GM20000 (cell line): ENCODE measurements at regions not wholly inside any gene's neighbourhood (a gene's known extent, or its start where the extent isn't known, plus 50 kb on each side); places are given as distances from the start of the nearest gene placed in this dataset.
"Not testable (repeated sequence)": the region's sequence is repeated elsewhere in the genome, so short reads cannot be mapped to it uniquely, and the experiment has no call there.

ENCODE experiments used
- DNase-seq: peaks from one replicate; pipeline ENCODE4 v3.0.0; 2012; ENCODE audit warnings: low spot score
- CTCF ChIP-seq: IDR thresholded peaks from 2 replicates; pipeline ENCODE4 v1.5.1; 2012; ENCODE audit warnings: mild to moderate bottlenecking, control low read depth; ENCODE audit errors: extremely low read depth, missing control alignments

- no peak for DNase-seq
- no peak for TF ChIP-seq CTCF
Observed at GRCh38 chr3:90180543-90180942, 1073.1 kb downstream of the EPHA3 start.

DNA sequence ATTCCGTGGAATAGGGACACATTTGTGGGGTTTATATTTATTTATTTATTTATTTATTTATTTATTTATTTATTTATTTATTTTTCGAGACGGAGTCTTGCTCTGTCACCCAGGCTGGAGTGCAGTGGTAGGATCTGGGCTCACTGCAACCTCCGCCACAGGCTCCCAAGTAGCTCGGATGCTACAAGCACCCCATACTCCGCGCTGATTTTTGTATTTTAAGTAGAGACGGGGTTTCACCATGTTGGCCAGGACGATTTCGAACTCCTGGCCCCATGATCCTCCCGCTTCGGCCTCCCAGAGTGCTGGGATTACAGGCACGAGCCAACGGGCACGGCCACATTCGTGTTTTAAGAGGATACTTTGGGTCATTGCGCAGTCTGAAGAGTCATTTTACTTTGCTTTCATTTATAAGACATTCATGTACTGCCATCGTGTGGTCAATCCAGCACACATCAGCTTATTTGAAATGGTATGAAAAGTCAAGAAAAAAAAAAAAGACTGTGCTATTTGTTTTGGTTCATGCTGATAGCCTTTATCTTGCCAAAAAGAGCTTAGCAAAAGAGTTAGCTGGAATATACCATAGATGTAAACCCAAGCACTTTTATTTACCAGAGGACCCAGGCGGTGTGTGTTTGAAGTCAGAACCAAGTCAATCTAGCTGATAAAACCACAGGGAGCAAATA lies 1075.0 kb downstream of the EPHA3 start:
- DNase-seq, result not testable (repeated sequence)

GRCh38 chr3:90184861-90185260 lies 1077.4 kb downstream of the EPHA3 start:
- DNase-seq, result no peak
- TF ChIP-seq CTCF, result no peak

- DNase-seq, result not testable (repeated sequence)
Observed at GRCh38 chr3:90197383-90197782, 1090.0 kb downstream of the EPHA3 start.

GRCh38 chr3:90202931-90203330 lies 1095.5 kb downstream of the EPHA3 start:
- DNase-seq, result not testable (repeated sequence)

DNA sequence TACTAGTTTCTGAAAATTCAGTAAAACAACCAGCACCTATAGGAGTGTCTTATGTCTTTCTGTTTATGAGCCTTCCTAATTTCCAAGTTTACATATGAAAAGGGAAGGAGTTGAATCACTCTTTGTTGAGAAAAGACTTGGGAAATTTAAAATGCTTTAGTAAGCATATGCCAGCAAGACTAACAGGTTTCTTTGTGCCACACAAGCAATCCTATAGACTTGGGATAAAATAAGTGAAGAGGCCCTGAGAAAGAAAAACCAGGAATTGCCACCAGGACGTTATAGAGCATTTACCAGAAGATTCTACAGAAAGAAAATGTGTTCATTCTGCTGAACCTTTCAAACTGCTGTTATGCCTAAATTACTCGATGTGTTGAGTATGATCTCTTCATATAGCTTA lies 1099.1 kb downstream of the EPHA3 start:
- DNase-seq, result not testable (repeated sequence)

DNA sequence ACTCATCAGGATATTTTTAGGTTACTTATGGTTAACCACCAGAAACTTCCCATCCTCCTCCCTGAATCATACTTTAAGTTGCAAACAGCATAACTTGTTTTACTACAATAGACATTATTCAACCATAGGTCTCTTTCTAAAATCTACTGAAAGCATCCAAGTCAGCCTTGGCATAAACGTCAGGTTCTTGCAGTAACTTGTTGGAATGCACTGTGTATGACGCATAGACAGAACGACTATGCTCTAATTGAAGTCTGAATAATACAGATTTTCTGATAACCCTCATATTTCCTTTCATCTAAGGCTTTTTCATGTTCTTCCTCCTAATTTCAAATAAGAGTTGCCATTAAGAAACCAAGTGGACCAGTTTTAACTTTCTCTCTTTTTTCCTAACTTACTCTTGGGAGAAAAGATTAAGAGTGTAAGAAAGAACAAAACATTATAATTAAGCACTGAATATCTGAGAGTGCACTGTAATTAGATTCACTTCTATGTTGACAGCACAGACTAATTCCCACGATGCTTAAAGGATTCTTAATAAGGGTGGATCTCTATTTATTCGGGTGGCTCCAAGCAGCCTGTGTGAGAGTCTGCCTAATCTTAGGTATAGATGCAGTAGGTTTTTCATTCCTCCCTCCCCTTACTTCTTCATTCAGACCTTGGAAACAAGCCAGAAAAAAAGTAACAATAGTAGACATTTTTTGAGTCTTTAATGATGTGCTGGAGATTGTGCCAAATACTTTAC lies 1100.1 kb downstream of the EPHA3 start:
- not testable (repeated sequence) for DNase-seq

DNA sequence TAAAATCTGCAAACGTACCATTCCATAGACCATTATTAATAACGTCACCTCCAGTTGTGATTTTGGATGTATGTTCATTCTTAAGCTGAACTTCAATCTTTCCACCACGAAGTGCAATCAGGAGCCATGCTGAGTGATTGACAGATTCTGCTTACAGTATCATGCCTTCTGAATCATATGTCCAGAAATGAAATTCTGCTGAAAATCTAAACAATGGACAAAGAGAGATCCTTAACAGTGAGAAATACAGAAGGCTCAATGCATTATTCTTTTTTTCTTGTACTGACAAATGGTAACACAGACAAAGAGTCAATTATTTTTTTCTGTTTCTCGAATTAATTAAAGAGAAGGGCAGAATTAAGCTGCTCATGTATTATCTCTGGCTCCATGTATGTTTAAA lies 1114.5 kb downstream of the EPHA3 start:
- no peak for DNase-seq
- no peak for TF ChIP-seq CTCF

DNA sequence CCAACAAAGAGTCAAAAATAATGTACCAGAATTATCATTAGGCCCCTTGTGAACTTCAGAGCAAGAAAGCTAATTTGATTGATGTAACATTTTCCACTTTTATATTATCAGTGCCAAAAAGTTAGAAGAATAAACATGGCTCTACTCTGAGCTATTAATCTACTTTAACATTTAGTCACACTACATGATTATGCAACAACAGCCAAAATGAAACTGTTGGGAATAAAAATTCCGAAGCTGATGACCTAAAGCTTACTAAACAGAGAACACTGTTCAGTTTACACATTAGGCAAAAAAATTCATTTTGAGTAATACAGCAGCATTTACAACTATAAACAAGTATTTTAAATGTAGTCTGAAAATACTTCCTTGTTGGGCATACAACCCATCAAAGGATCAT lies 1134.1 kb downstream of the EPHA3 start:
- no peak for TF ChIP-seq CTCF
- DNase-seq, result no peak

DNA sequence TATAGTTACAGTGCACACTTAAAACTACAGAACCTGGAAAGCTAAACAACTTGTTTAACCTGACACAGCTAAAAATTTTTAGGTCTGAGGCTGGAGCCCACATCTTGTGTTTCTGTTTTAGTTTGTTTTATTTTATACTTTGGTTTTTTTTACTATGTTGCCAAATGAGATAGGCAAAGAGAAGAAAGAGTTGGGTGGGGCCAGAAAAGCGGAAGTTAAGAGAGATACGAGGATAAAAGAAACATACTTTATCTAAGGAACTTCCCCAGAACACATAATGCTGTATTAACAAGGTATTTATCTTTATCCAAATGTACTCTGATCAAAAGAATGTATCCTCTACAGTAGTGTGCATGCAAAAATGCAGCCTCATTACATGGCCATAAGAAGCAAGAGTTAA lies 1145.7 kb downstream of the EPHA3 start:
- DNase-seq, result no peak
- TF ChIP-seq CTCF, result no peak
